AG08395 (cell line): ENCODE measurements at regions not wholly inside any gene's neighbourhood (a gene's known extent, or its start where the extent isn't known, plus 50 kb on each side); places are given as distances from the start of the nearest gene placed in this dataset.
"Not testable (repeated sequence)": the region's sequence is repeated elsewhere in the genome, so short reads cannot be mapped to it uniquely, and the experiment has no call there.

ENCODE experiments used
- DNase-seq: peaks from one replicate; pipeline ENCODE4 v3.0.0; 2012; ENCODE audit warnings: mixed read lengths, low spot score

- no peak for DNase-seq
Measured at GRCh38 chr18:76721207-76721996, 101.0 kb upstream of the ZNF236 start.

DNA sequence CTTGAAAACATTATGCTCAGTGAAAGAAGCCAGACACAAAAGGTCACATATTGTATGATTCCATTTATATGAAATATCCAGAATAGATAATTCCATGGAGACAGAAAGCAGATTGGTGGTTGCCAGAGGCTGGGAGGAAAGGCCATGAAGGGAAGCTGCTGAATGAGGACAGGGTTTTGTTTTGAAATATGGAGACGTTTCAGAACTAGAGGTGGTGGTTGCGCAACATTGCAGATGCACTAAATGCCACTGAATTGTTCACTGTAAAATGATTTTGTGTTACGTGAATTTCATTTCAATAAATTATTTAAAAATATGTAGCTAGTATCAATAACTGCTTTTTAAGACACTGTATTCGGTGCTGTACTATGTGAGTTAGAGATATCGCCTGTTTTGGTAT lies 101.7 kb upstream of the ZNF236 start:
- no peak for DNase-seq

GRCh38 chr18:76715012-76715610 lies 107.2 kb upstream of the ZNF236 start:
- DNase-seq = no peak

GRCh38 chr18:76713432-76713831 lies 108.9 kb upstream of the ZNF236 start:
- no peak for DNase-seq

DNA sequence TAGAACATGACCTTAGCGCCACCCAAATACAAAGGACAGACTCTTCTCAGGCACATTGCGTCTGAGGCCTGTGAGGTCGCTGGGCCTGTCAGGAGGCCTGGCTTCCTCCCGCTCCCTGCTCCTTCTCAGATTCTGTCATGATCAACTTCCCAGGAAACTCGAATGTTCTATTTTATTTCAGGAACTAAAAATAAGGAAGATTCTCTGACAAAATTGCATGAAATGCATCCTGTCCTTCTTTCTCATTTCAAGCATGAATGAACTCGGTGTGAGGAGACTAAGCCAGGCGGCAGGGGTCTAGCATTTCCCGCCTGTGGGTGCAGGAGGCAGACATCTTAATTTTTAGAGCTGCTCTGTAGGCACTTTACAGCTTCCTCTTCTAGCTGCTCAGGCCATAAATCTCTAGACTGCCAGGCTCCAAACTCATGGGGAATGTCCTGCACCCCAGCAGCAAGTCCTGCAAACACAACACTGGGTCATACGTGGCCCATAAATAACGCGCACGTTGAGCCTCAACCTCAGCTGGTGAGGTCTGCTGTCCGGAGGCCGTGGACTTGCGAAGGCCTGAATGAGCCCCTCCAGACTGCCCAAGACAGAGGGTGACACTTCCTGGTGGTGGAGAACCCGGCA lies 109.7 kb upstream of the ZNF236 start:
- DNase-seq = no peak

DNA sequence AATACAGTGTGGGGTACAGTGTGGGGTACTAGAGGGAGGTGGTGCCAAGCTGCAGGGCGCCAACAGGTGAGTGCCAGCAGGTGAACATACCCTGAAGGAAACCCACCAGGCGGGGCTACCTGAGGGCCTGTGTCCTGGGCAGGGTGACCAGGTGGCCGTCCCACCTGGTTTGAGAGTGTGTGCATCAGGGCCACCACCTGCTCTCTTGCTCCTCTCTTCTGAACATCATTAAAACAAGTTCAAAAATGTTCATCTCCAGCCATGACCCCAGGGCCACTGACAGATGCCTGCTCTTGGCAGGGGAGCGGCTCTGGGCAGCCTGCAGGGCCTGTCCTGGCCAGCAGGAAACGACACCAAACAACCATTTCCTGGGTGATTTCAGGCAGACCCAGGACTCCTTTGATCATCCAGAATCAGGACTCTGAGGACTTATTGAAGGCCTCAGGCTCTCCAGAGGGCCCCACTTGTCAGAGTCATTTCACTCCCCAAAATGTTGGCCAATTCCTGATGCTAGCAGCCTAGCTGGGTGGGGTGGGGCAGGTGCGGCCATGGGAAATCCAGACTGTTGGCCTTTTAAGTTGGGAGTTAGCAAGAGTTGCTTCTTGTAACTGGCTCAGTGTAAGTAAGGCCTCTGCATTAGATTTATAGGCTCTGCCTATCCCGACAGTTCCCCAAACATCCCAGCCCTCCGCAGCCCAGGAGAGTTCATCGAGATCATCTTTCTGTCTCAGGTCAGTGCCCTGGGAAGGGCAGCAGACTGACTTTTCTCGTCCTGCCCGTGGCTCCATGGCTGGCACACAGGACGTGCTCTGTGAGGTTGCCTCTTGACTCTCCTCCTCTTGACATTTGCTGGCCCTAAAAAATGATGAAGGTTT lies 111.5 kb upstream of the ZNF236 start:
- no peak for DNase-seq

GRCh38 chr18:76709659-76710645 lies 112.4 kb upstream of the ZNF236 start:
- DNase-seq = peak; percentile 73

GRCh38 chr18:76708722-76709353 lies 113.5 kb upstream of the ZNF236 start:
- DNase-seq = no peak

- DNase-seq = no peak
Measured at GRCh38 chr18:76708071-76708721, 114.2 kb upstream of the ZNF236 start.

DNA sequence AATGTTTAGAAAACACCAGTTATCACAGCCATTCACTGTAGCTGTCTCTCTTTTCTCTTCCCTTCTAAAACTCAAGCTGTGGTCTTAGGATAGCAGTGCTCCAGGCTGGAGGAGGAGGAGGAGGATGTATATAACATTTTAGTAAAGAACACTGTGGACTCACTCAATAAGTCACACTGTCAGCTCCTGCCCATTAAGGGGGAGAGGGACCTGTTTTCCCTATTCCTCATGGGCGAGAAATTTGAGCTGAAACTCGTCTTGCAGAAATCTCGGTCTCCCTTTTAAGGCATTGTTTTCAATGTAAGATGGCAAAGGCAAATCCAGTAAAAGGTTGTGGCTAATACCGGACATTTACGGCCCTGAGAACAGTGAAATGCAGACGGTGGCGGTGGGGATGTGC lies 114.8 kb upstream of the ZNF236 start:
- no peak for DNase-seq

- not testable (repeated sequence) for DNase-seq
Measured at GRCh38 chr18:76704589-76704988, 117.8 kb upstream of the ZNF236 start.

- DNase-seq = no peak
Measured at GRCh38 chr18:76699923-76700322, 122.4 kb upstream of the ZNF236 start.

DNA sequence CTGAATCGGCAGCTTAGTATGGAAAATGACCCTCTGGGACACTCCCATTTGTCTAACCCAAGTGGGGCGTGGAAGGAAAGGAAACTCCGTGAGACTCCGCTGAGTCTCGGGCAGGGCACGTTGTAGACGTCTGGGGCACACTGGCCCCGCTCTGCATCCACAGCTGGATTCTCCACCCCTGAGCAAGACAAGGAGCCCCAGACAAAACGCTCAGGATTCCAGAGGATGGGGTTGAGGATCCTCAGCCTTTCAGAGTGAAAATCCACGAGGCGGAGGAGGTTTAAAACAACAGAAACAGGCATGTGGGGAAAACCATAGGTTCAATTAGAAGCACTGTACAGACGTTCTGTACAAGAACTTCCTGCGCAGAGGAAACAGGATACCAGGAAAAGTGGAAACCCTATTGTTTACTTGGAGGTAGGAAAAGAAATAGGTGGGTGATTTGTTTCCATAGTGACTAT lies 124.9 kb upstream of the ZNF236 start:
- peak; percentile 60 for DNase-seq

DNA sequence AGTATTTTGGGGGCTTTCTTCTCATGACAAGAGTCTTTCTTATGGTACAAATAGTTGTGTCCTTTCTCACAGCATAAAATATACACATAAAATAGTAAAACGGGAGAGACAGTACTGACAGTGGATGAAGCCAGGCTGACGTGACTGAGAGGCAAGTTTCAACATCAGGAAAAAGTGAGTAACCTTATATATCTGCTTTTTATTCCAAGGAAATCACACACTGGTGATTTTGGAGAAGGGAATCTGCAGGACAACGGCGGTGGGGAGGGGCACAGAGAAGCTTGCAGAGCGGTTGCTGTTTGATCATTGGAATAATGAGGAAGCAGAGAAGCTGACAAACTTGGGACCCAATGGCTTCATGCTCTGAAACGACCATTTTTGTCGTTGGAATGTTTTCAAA lies 130.6 kb upstream of the ZNF236 start:
- peak; percentile 48 for DNase-seq

DNA sequence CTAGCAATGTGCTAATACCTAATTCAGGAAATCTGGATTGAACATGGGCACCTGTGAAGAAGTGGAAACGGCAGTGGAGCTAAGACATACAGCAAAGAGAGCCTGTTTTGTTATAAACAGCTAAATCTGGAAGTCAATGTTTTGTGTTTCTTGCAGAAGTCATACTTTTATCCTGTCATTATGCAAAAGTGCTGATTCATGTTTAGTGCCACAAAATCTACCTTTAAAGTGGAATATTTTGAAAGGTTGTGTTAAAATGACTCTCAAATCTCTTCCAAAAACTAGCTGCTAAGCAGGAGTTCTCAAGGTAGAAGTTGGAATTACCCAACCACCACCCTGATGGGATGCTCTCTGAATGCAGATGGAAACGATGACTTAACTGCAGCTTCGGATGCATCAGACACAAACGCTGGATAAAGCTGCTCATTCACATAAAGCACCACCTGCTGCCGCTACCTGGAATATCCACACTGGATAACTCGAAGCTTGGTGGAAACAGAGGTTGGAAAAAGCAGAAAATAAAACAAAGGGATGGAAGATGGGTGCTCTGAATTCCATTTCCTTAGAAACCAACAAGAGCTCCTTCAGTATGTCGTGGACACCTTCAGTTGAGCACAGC lies 132.6 kb upstream of the ZNF236 start:
- no peak for DNase-seq

- DNase-seq = no peak
Measured at GRCh38 chr18:76688724-76689472, 133.5 kb upstream of the ZNF236 start.

DNA sequence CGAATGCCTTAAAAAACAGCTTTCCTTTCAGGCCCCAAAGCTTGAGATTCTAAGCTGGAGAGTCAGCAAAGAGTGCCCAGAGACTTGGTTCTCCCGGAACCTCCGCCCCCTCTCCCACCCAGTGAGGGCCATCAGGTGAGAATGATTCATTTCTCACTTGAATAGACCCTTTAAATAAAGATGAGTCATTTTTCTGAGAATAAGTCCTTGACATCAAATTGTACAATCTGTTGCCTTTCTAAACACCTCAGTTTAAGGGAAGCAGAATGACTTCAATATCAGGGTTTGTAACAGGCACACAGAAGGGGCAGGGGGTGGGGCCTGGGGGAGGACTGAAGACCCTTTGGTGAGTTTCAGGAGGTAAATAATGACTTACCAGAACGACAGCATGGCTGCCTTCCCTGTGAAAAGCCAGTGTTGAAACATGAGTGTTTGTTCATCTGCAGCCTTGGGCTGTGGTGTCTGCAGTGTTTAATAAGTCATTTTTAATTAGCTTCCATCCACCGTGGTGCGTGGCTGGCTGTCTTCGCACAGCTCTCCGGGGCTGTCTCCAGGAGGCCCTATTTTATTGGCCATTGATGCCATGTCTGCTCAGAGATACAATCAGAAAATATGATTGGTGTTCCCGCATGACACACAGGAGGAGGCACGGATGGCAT lies 134.9 kb upstream of the ZNF236 start:
- no peak for DNase-seq

DNA sequence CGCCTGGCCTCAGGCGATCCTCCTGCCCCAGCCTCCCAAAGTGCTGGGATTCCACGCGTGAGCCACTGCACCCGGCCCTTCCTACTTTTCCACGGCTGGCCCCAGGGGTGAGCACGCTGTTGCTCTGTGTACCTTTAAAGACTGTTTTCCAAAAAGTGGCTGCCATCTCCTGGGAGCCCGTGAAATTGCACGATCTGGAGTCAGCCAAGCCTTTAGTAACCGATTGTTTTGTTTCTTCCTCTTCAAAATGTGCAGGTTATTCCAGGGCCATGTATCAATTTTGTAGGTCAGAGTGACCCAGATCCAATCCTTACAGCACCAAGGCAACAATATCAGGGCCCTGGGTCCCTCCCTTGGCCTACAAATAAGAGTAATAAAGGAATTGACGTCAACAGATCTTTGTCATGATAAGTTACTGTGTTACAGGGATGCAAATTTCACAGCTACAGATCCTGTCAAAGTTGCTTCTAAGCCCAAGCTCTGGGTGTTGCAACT lies 135.6 kb upstream of the ZNF236 start:
- peak; percentile 76 for DNase-seq
